ENCODE measurements at regions not wholly inside any gene's neighbourhood (a gene's known extent, or its start where the extent isn't known, plus 50 kb on each side); places are given as distances from the start of the nearest gene placed in this dataset.

DNA sequence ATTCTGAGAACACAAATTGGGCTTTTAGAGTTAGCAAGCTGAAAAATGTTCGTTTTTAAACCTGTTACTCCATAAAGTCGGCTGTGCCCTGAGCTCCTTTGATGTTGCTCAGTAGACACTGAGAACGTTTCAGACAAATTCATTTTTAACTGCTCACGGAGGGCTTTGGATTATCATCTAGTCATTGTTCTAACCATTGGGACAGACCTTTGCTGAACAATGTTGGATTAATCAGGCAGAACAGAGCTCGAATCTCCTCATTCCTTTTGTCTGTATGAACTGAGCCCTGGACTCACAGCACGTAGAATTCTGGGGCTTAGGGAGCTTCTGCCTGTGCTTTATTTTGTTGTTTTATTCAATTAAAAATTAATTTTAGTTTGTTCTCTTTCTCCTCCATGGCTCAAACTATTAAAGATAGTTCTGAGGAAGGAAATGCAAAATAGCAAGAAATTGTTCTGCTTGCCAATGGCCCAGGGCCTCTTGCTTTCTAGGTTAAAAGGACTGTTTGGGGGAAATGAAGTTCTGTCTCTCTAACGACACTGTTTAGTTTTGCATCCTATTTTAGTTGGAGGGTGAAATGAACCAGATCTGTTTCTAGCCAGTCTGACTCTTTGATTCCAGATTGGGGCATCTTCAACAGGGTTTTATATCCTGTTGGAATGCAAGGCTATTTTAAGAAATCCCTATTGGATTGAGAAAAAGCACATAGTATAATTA lies 114.7 kb upstream of the CXCR4 start:
- BruUV-seq (replicated peaks): no TSS peak
- Histone ChIP-seq H4K20me1 (ENCODE audit: control insufficient read depth, insufficient read depth) (no peaks in the 10 kb centered on the region), H3K9ac (ENCODE audit: control insufficient read depth, insufficient read depth, low read length) (no peak overlapping the region), H3K9me3 (replicated peaks; ENCODE audit: control insufficient read depth, insufficient read depth, low read length) (no peaks in the 10 kb centered on the region), H3K4me2 (ENCODE audit: control insufficient read depth, insufficient read depth) (no peak overlapping the region), H3K36me3 (ENCODE audit: control insufficient read depth in 2 of 2, insufficient read depth in 2 of 2, low read length in 1 of 2) (no peaks in the 10 kb centered on the region), H3K79me2 (ENCODE audit: control insufficient read depth, insufficient read depth, low read length) (no peaks in the 10 kb centered on the region), H3K27me3 (replicated peaks in 1 of 2; ENCODE audit: control insufficient read depth in 2 of 2, insufficient read depth in 2 of 2, low read length in 1 of 2) (no peaks in the 10 kb centered on the region; a peak in 1 of 4 replicates), H3K27ac (ENCODE audit: control insufficient read depth, insufficient read depth) (no peak overlapping the region), H2AFZ (ENCODE audit: control insufficient read depth, low read depth, low read length) (no peak overlapping the region), H3K4me1 (ENCODE audit: control insufficient read depth, insufficient read depth, low read length) (no peaks in the 10 kb centered on the region), H3K4me3 (no peak overlapping the region)
- intact Hi-C loops (cut with micrococcal nuclease; ENCODE audit: unreplicated experiment) (no loop called here), in situ Hi-C loops (cut with MboI) (no loop called here)
- SMC1A ChIA-PET (ENCODE audit: uncharacterized antibody, unreplicated experiment): interaction anchor here (0.7 to 8.9 kb wide), 10 partner anchors 11 to 114 kb away, joined by 3 to 104 read pairs (median 4); partner anchors contain the start of gene CXCR4
- CTCF ChIA-PET: interaction anchor here (0.9 to 1.7 kb wide), 2 partner anchors 15 to 319 kb away, joined by 3 to 5 read pairs; no protein-coding TSS in a partner anchor
- RAD21 ChIA-PET (ENCODE audit: unreplicated experiment): interaction anchor here (0.9 to 1.2 kb wide), 4 partner anchors 23 to 180 kb away, joined by 3 to 4 read pairs (median 3); no protein-coding TSS in a partner anchor
- FAIRE-seq: no peak
- POLR2A ChIA-PET: interaction anchor here (0.8 to 3.2 kb wide), 4 partner anchors 9 to 96 kb away, joined by 3 to 13 read pairs (median 6); no protein-coding TSS in a partner anchor
- 11% methylated on average over 7 of the region's 7 CpGs for WGBS (ENCODE audit: insufficient coverage, insufficient replicate concordance, low lambda C conversion rate, missing lambda C conversion rate)
- DNase-seq (ENCODE audit: low read depth, low spot score): no peak
- TF ChIP-seq JUND (IDR thresholded peaks at IDR 0.05; ENCODE audit: low read depth, low read length): no peak
- TF ChIP-seq, protein P1, sequence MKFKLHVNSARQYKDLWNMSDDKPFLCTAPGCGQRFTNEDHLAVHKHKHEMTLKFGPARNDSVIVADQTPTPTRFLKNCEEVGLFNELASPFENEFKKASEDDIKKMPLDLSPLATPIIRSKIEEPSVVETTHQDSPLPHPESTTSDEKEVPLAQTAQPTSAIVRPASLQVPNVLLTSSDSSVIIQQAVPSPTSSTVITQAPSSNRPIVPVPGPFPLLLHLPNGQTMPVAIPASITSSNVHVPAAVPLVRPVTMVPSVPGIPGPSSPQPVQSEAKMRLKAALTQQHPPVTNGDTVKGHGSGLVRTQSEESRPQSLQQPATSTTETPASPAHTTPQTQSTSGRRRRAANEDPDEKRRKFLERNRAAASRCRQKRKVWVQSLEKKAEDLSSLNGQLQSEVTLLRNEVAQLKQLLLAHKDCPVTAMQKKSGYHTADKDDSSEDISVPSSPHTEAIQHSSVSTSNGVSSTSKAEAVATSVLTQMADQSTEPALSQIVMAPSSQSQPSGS (IDR thresholded peaks at IDR 0.05; ENCODE audit: low read length): no peak
- TF ChIP-seq, protein P2, sequence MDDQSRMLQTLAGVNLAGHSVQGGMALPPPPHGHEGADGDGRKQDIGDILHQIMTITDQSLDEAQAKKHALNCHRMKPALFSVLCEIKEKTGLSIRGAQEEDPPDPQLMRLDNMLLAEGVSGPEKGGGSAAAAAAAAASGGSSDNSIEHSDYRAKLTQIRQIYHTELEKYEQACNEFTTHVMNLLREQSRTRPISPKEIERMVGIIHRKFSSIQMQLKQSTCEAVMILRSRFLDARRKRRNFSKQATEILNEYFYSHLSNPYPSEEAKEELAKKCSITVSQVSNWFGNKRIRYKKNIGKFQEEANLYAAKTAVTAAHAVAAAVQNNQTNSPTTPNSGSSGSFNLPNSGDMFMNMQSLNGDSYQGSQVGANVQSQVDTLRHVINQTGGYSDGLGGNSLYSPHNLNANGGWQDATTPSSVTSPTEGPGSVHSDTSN (IDR thresholded peaks at IDR 0.05; ENCODE audit: insufficient replicate concordance, low read depth, low read length): no peak
- TF ChIP-seq WRNIP1 (IDR thresholded peaks at IDR 0.05; ENCODE audit: borderline replicate concordance, low read depth, low read length): no peak
- TF ChIP-seq SMAD1 (IDR thresholded peaks at IDR 0.05; ENCODE audit: low read depth, partially characterized antibody): no peak
- TF ChIP-seq, protein P3, sequence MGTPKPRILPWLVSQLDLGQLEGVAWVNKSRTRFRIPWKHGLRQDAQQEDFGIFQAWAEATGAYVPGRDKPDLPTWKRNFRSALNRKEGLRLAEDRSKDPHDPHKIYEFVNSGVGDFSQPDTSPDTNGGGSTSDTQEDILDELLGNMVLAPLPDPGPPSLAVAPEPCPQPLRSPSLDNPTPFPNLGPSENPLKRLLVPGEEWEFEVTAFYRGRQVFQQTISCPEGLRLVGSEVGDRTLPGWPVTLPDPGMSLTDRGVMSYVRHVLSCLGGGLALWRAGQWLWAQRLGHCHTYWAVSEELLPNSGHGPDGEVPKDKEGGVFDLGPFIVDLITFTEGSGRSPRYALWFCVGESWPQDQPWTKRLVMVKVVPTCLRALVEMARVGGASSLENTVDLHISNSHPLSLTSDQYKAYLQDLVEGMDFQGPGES (IDR thresholded peaks at IDR 0.05): no peak
- TF ChIP-seq, protein P4, sequence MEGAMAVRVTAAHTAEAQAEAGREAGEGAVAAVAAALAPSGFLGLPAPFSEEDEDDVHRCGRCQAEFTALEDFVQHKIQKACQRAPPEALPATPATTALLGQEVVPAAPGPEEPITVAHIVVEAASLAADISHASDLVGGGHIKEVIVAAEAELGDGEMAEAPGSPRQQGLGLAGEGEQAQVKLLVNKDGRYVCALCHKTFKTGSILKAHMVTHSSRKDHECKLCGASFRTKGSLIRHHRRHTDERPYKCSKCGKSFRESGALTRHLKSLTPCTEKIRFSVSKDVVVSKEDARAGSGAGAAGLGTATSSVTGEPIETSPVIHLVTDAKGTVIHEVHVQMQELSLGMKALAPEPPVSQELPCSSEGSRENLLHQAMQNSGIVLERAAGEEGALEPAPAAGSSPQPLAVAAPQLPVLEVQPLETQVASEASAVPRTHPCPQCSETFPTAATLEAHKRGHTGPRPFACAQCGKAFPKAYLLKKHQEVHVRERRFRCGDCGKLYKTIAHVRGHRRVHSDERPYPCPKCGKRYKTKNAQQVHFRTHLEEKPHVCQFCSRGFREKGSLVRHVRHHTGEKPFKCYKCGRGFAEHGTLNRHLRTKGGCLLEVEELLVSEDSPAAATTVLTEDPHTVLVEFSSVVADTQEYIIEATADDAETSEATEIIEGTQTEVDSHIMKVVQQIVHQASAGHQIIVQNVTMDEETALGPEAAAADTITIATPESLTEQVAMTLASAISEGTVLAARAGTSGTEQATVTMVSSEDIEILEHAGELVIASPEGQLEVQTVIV (IDR thresholded peaks at IDR 0.05; ENCODE audit: borderline replicate concordance, partially characterized antibody): no peak
- ATAC-seq: no peak; the same call in 2 of the 3 replicates

Data from GM12878 (cell line).